ENCODE measurements at regions not wholly inside any gene's neighbourhood (a gene's known extent, or its start where the extent isn't known, plus 50 kb on each side); places are given as distances from the start of the nearest gene placed in this dataset.

- TF ChIP-seq CTCF (IDR thresholded peaks at IDR 0.05; ENCODE audit: low read length), result no peak
- TF ChIP-seq EZH2phosphoT487 (IDR thresholded peaks at IDR 0.05; ENCODE audit: low read length), result no peak
- no peak for TF ChIP-seq EZH2 (optimal IDR thresholded peaks at IDR 0.05; ENCODE audit: low read depth, low read length)
These were observed 86.0 kb upstream of the ZNF32 start for GRCh38 chr10:43734716-43735115.
